NB4 (cell line): ENCODE measurements at regions not wholly inside any gene's neighbourhood (a gene's known extent, or its start where the extent isn't known, plus 50 kb on each side); places are given as distances from the start of the nearest gene placed in this dataset.

Experiments used
- CTCF ChIP-seq: IDR thresholded peaks from one replicate; pipeline ENCODE4 v1.5.1; 2012; ENCODE audit warnings: low read depth, low read length
- MYC ChIP-seq: IDR thresholded peaks from 2 replicates; pipeline ENCODE4 v1.6.1; 2011; ENCODE audit warnings: low read depth, low read length
- POLR2A ChIP-seq: IDR thresholded peaks from 2 replicates; pipeline ENCODE4 v1.6.1; 2011; ENCODE audit warnings: mild to moderate bottlenecking; ENCODE audit not compliant: insufficient read length; ENCODE audit errors: extremely low read depth

GRCh38 chr6:130547723-130548122 is 181.9 kb downstream of the TMEM200A start:
- TF ChIP-seq POLR2A (no peak), CTCF (no peak), MYC (no peak)
